Esophagus muscularis mucosa (tissue), 4 donors: ENCODE measurements at regions not wholly inside any gene's neighbourhood (a gene's known extent, or its start where the extent isn't known, plus 50 kb on each side); places are given as distances from the start of the nearest gene placed in this dataset.
A peak's percentile ranks its signal among the peaks of the same experiment; 100 is the strongest.
"Not testable (repeated sequence)": the region's sequence is repeated elsewhere in the genome, so short reads cannot be mapped to it uniquely, and the experiment has no call there.

ENCODE experiments used
- DNase-seq: peaks from one replicate; pipeline ENCODE4 v3.0.0-alpha.2; 2017; ENCODE audit errors: extremely low spot score
- H3K27ac ChIP-seq, 4 donors: fragments of 200-600 bp; sonication (generic); replicated peaks in 1 of 4; 1 replicate in 3 of 4; 2 replicates in 1 of 4; pipeline ENCODE4 v1.5.1; 2016 to 2019; ENCODE audit warnings: mild to moderate bottlenecking in 1 of 4
- H3K27me3 ChIP-seq, 4 donors: fragments of 200-600 bp; sonication (generic); one replicate each; pipeline versions ENCODE4 v1.5.1 to v1.6.0; 2016 to 2019
- H3K36me3 ChIP-seq, 4 donors: fragments of 200-600 bp; sonication (generic); one replicate each; pipeline ENCODE4 v1.5.1; 2016 to 2019
- H3K4me1 ChIP-seq, 4 donors: fragments of 200-600 bp; sonication (generic); one replicate each; pipeline ENCODE4 v1.5.1; 2016 to 2019
- H3K4me3 ChIP-seq, 4 donors: fragments of 200-600 bp; sonication (generic); 1 replicate in 2 of 4; 2 replicates in 2 of 4; pipeline ENCODE4 v1.5.1; 2016 to 2019; ENCODE audit warnings: mild to moderate bottlenecking in 4 of 4, moderate library complexity in 1 of 4
- H3K9me3 ChIP-seq, 4 donors: fragments of 200-600 bp; sonication (generic); 1 replicate in 3 of 4; 2 replicates in 1 of 4; pipeline ENCODE4 v1.5.1; 2016 to 2019
- EP300 ChIP-seq: sonication (generic); formaldehyde crosslinking; IDR thresholded peaks from one replicate; pipeline ENCODE4 v1.6.1; 2017; ENCODE audit warnings: antibody characterized with exemption
- POLR2A ChIP-seq: fragments of 450-650 bp; IDR thresholded peaks from one replicate; pipeline ENCODE4 v1.6.1; 2017; ENCODE audit warnings: antibody characterized with exemption, moderate library complexity, mild to moderate bottlenecking, low read depth
- POLR2AphosphoS5 ChIP-seq, 2 donors: sonication (generic); formaldehyde crosslinking; IDR thresholded peaks; one replicate each; pipeline ENCODE4 v1.6.1; 2017; ENCODE audit warnings: antibody characterized with exemption in 2 of 2
- WGBS: methylation state at CpG from one replicate; pipeline ENCODE4 v1.1.5; 2018; 5-methylcytosine and 5-hydroxymethylcytosine counted together
- intact Hi-C: fragments of 100-400 bp; cut with DNase I; formaldehyde crosslinking; loops from one replicate; pipeline ENCODE4 v1.15.1; 2023
- TF ChIP-seq, protein P1 (sequence below), 3 experiments: fragments of 200-600 bp in 2 of 3; fragments of 450-650 bp in 1 of 3; sonication (generic) in 2 of 3; IDR thresholded peaks; one replicate each; pipeline ENCODE4 v1.5.1; 2017 to 2019; ENCODE audit warnings: antibody characterized with exemption in 3 of 3, mild to moderate bottlenecking in 2 of 3, moderate library complexity in 1 of 3

DNA sequence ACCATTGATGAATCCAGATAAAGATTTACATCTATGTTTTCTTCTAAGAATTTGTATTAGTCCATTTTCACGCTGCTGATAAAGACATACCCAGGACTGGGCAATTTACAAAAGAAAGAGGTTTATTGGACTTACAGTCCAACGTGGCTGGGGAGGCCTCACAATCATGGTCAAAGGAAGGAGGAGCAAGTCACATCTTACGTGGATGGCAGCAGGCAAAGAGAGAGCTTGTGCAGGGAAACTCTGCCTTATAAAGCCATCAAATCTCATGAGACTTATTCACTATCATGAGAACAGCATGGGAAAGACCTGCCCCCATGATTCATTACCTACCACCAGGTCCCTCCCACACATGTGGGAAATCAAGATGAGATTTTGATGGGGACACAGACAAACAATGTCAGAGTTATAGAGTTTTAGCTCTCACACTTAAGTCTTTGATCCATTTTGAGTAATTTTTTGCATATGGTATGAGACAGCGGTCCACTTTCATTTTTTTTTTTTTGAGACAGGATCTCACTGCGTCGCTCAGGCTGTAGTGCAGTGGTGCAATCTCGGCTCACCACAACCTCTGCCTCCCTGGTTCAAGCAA lies 53.5 kb upstream of the JADE2 start:
- H3K4me3 ChIP-seq, H3K27me3 ChIP-seq, H3K36me3 ChIP-seq, H3K9me3 ChIP-seq, DNase-seq, H3K27ac ChIP-seq, intact Hi-C loops: not testable (repeated sequence)
- WGBS = 91% methylated on average over 7 of the region's 7 CpGs
- H3K4me1 ChIP-seq = peaks cover 8 to 21% (median 15%) of the 10 kb centered on the region in 4 donors

DNA sequence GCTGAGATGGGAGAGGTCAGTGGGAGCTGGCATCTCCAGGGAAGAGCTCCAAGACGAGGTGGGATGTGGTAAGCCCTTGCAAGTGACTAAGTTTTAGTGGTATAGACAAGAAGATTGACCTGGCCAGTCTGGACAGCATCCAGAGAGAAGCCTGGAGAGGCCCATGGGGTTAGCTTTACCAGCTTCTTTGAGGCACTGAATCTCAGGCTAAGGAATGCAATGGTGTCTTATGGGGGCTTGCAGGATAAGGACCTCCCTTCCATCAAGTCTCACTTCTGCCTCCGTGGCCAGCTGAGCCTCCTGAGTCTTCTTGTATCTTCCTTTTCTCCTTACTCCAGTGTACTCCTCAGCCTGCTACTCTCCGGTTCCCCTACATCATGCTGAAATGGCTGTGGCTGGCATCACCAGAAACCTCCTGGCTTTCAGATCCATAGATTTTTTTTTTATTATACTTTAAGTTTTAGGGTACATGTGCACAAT lies 56.5 kb upstream of the JADE2 start:
- H3K9me3 ChIP-seq = no peaks in the 10 kb centered on the region
- H3K4me1 ChIP-seq = peaks cover 27 to 44% (median 42%) of the 10 kb centered on the region in 4 donors
- intact Hi-C loops = no loop called here
- no peaks in the 10 kb centered on the region for H3K36me3 ChIP-seq
- no peaks in the 10 kb centered on the region for H3K27me3 ChIP-seq
- H3K27ac ChIP-seq = no peak overlapping the region
- DNase-seq = no peak
- TF ChIP-seq POLR2A = no peak
- TF ChIP-seq, protein P1, sequence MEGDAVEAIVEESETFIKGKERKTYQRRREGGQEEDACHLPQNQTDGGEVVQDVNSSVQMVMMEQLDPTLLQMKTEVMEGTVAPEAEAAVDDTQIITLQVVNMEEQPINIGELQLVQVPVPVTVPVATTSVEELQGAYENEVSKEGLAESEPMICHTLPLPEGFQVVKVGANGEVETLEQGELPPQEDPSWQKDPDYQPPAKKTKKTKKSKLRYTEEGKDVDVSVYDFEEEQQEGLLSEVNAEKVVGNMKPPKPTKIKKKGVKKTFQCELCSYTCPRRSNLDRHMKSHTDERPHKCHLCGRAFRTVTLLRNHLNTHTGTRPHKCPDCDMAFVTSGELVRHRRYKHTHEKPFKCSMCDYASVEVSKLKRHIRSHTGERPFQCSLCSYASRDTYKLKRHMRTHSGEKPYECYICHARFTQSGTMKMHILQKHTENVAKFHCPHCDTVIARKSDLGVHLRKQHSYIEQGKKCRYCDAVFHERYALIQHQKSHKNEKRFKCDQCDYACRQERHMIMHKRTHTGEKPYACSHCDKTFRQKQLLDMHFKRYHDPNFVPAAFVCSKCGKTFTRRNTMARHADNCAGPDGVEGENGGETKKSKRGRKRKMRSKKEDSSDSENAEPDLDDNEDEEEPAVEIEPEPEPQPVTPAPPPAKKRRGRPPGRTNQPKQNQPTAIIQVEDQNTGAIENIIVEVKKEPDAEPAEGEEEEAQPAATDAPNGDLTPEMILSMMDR (IDR thresholded peaks at IDR 0.05) = no peak
- TF ChIP-seq EP300 = no peak
- TF ChIP-seq POLR2AphosphoS5 (IDR thresholded peaks at IDR 0.05) = no peak
- WGBS = 72% methylated on average over 3 of the region's 3 CpGs
- H3K4me3 ChIP-seq = no peak overlapping the region

DNA sequence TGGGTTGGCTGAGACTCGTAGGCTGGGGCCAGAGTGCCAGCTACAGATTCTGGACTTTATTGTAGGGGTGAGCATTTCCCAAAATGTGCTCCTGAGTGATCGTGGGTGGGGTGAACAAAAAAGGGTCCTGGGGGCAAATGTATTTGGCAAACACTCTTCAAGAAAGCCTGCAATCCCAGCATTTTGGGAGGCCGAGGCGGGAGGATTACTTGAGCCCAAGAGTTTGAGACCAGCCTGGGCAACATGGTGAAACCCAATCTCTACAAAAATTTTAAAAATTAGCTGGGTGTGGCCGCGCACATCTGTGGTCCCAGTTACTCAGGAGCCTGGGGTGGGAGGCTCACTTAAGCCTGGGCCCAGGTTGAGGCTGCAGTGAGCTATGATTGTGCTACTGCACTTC lies 55.5 kb upstream of the CDKN2AIPNL start:
- H3K9me3 ChIP-seq = no peaks in the 10 kb centered on the region
- H3K27ac ChIP-seq = peak overlapping the region; percentile 94 to 96 (median 95)
- H3K4me1 ChIP-seq = peaks cover 31 to 44% (median 42%) of the 10 kb centered on the region in 4 donors
- no peaks in the 10 kb centered on the region for H3K36me3 ChIP-seq
- intact Hi-C loops = loop anchor here (2.0 kb wide), 1 partner anchor 54 kb away; no protein-coding TSS in a partner anchor
- no peak for DNase-seq
- no peaks in the 10 kb centered on the region for H3K27me3 ChIP-seq
- peak overlapping the region; percentile 56 to 62 (median 60) for H3K4me3 ChIP-seq
- 85% methylated on average over 6 of the region's 6 CpGs for WGBS
- no peak for TF ChIP-seq EP300
- TF ChIP-seq POLR2A = no peak
- no peak for TF ChIP-seq POLR2AphosphoS5 (IDR thresholded peaks at IDR 0.05)
- TF ChIP-seq, protein P1 (IDR thresholded peaks at IDR 0.05) = no peak

DNA sequence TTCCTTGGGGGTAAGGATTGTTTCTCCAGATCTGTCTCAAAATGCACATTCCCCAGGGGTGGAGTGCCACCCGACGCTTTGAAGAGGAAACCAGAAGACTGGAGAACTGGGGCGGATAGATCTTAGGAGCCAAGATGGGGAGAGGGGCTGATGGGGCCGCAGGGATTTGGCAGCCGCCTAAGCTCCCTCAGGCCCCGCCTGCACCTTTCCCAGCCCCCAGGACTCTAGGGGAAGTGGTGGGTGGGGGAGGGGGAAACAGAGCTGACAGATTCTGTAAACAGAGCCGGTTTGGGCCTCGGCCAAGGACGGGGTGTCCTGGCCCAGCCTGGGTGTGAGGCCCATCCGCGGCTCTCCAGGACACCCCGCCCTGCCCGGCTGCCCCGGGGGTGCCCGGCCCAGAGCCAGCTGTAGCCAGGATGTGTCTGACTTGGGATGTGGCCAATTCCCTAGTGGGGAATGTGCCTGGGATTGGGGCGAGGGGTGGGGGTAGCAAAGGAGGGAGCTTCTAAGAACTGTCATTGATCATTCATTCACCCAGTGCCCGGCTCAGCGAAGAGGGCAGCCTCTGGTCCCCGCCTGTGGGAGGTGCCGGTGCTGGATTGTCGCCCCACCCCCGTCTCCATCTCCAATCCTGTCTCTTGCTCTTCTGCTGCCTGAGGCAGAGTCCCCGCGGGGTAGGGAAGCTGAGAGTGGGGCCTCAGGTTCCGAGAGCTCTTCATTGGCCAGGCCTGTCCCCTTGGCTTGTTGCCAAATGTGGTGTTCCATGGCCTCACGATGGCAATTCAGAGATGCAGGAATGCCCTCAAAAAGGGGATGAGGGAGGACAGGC lies 54.8 kb upstream of the CDKN2AIPNL start:
- TF ChIP-seq EP300 (peak; percentile 97), POLR2AphosphoS5 (IDR thresholded peaks at IDR 0.05) (peak; percentile 87)
- TF ChIP-seq, protein P1 (IDR thresholded peaks at IDR 0.05) = no peak
- Histone ChIP-seq H3K4me1 (peaks cover 31 to 44% (median 42%) of the 10 kb centered on the region in 4 donors), H3K36me3 (no peaks in the 10 kb centered on the region), H3K9me3 (no peaks in the 10 kb centered on the region), H3K27me3 (no peaks in the 10 kb centered on the region), H3K27ac (peak overlapping the region; percentile 94 to 96 (median 95)), H3K4me3 (peak overlapping the region; percentile 56 to 62 (median 60))
- 2% methylated on average over 15 of the region's 26 CpGs for WGBS
- peak; percentile 99 for DNase-seq
- intact Hi-C loops = loop anchor here (1.0 to 2.0 kb wide), 2 partner anchors 54 to 60 kb away; no protein-coding TSS in a partner anchor

DNA sequence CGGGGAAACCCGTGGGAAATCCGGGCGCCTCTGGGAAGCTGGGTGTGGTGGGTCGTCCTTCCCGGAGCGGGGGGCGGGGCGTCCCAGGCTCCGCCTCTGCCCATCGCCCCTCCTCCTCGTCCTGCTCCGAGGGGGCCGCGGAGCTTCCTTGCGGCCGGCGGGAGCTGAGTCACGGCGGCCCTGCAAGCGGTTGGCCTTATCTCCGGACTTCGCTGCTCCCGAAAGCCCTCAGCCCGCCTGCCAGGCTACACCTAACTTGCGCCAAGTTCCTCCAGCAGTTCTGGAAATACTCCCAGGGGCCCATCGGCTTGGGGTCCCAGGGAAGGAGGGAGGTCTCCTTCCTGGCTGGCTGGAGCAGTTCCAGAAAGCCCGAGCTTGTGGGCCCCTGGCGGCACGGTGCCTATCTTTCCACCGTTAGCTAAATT lies 54.1 kb upstream of the CDKN2AIPNL start:
- Histone ChIP-seq H3K27me3 (no peaks in the 10 kb centered on the region), H3K27ac (peak overlapping the region; percentile 94 to 96 (median 95)), H3K4me3 (peak overlapping the region; percentile 56 to 62 (median 60)), H3K36me3 (no peaks in the 10 kb centered on the region), H3K4me1 (peaks cover 31 to 44% (median 42%) of the 10 kb centered on the region in 4 donors), H3K9me3 (no peaks in the 10 kb centered on the region)
- DNase-seq = peak; percentile 95
- WGBS = 0% methylated on average over 1 of the region's 31 CpGs
- peak; percentile 88 to 90 for TF ChIP-seq POLR2AphosphoS5 (IDR thresholded peaks at IDR 0.05)
- no peak for TF ChIP-seq EP300
- TF ChIP-seq POLR2A = peak; percentile 50
- TF ChIP-seq, protein P1 (IDR thresholded peaks at IDR 0.05) = no peak
- intact Hi-C loops = loop anchor here (1.0 to 2.0 kb wide), 2 partner anchors 53 to 60 kb away; no protein-coding TSS in a partner anchor
